NCI-H345 treated with DMSO at 0.1 percent for 48 hours (cell line): ENCODE measurements at regions not wholly inside any gene's neighbourhood (a gene's known extent, or its start where the extent isn't known, plus 50 kb on each side); places are given as distances from the start of the nearest gene placed in this dataset.

ENCODE experiments used
- DNase-seq: peaks from one replicate; lab custom pipeline; 2025; ENCODE audit not compliant: unreplicated experiment; lab: John Stamatoyannopoulos, UW

DNA sequence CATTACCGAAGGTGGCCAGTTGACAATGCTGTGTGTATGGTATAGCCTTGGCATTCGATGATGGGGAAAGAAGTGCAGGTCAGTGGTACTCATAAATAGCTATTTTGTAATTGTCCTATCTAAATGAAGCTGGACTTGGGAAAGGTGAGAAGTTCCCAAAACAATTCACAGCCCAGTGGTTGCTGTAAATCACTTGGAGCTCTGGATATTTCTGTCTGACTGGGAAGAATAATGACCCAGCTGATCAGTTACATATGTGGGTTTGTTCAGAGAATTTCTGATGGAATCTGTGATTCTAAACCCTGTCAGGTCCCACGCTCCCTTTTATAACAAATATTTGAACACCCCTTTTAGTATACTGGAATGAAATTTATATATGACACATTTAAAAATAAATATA lies 133.9 kb upstream of the PFN2 start:
- no peak for DNase-seq

DNA sequence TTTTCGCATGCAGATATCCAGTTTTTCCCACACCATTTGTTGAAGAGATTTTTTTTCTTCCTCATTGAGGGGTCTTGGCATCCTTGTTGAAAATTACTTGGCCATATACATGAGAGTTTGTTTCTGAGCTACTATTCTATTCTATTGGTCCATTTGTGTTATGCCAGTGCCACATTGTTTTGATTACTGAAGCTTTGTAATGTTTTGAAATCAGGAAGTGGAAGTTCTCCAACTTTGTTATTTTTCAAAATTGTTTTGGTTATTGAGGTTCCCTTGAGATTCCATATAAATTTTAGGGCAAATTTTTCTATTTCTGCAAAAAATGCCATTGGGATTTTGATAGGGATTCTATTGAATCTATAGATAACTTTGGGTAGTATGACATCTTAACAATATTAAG lies 130.3 kb upstream of the PFN2 start:
- no peak for DNase-seq

- DNase-seq, result no peak
Observed at GRCh38 chr3:150098621-150099020, 127.9 kb upstream of the PFN2 start.

DNA sequence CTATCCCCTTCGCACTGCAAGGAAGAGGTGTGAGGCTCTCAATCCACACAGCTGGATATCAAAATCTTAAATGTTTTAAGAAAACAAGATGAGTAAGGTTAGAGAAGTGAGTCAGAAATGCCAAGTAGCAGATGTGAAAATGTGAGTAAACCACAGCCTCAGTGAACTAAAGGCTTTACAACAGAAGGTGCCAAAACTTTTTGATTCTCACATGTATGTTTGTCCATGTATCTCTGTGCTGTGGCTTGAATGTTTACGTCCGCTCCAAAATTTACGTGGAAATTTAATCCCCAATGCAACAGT lies 126.8 kb upstream of the PFN2 start:
- DNase-seq, result no peak

DNA sequence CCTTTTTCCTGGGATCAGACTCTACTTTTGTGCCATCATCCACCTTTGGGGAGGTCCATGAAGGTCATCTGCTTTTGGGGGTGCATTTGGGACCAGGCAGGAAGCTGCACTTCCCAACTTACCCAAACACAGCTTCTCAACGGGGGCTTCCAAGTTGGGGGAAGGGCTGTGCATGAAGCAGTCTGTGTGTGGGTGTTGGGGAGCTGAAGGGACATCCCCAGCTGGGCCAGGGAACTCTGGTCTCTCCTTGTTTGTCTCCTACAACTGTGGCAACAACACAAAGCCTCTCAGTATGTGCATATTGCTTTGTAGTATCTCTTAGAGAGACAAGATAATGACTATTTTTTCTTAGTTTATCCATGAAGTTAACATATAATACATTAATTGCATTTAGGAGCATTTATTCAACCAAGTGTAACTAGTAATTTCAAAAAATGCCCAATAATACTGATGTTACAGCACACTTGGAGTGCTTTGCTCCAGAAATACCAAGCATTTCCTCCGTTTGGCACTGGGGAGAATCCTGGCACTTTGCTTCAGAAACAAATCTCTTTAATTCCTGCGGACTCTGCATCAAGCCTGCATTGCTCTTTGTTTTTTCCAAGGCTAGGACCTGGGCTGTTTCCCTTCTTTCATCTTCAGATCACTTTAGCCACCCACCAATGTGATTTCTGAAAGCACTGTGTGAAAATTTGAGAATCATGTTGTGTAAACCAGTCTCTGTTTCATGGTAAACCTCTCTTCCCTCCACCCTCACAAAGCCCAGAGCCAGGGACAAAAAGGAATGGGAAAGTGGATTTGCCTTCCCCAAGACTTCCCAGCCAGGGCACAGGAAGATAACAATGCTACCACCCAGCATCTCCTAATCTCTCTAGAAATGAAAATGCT lies 126.2 kb upstream of the PFN2 start:
- DNase-seq, result no peak

- DNase-seq, result no peak
Observed at GRCh38 chr3:150094150-150094933, 123.6 kb upstream of the PFN2 start.

GRCh38 chr3:150091626-150092025 lies 120.9 kb upstream of the PFN2 start:
- DNase-seq, result no peak

- no peak for DNase-seq
Observed at GRCh38 chr3:150090877-150091276, 120.2 kb upstream of the PFN2 start.

DNA sequence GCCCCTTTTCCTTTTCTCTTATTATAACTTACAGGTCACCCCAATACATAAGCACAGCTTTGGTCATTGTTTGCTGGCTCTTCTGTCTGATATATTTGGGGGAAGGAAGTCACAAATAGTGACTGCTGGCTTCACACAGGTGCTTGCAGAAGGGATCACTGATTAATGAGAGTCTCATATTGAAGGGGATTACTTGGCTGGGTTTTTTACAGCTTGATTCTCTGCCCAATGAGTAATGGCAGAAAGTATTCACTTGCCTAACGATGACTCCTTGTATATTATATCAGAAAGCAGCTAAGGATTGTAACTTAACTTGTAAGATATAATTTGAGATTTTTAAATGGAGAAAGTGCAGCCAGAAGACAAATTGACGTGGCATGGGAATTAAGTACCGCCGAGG lies 119.3 kb upstream of the PFN2 start:
- no peak for DNase-seq

- DNase-seq, result no peak
Observed at GRCh38 chr3:150084128-150084527, 113.4 kb upstream of the PFN2 start.

DNA sequence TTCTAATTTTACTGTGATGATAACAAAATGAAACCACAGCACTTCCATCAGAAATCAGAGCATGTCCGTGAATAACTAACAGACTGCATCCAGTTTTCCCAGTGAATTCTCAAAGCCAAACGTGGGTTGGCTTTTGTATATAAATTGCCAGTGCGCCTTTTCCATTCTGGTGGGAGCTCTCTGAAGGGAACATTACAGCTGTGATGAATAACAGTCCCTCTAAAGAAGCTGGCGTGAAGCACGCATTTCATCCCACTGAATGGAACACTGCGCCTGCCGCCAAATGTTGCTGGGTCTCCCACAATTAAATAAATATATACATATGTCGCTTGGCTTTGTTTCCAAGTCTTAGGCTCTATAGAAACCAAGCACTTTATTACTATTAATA lies 113.0 kb upstream of the PFN2 start:
- DNase-seq, result no peak

GRCh38 chr3:150082898-150083654 lies 112.4 kb upstream of the PFN2 start:
- DNase-seq, result no peak

GRCh38 chr3:150081084-150081483 lies 110.4 kb upstream of the PFN2 start:
- no peak for DNase-seq

- DNase-seq, result no peak
Observed at GRCh38 chr3:150080058-150080730, 109.5 kb upstream of the PFN2 start.

DNA sequence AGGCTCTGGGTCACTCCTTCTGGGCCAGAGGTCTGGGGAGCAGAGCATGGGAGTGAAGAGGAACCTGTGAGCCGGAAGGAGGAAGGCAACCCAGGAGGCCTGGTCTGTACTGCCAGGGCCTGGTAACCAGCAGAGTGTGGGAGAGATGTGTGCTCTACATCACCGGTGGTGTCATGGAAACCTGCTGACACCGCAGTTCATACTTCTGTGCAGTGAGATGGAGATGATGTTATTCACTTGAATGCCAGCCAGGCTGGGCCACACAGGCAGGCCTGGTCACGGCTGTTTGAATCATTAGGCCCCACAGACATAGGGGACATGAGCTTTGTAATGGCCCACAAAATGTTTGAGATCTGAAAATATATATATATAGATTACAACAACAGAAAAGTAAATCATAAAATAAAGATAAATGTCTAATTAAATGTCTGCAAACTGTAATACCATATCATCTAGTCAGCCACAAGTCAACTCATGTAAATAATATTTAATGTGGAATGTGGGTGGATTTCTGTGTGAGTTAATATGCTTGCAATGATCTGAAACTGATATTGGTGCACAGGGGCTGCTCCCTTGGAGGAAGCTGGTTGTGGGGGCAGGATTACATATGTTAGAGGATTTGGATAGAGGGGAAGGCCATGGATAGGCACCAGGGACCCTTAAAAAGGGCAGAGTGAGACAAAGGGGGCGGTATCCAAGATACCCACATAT lies 108.5 kb upstream of the PFN2 start:
- no peak for DNase-seq

GRCh38 chr3:150077581-150078247 lies 107.0 kb upstream of the PFN2 start:
- no peak for DNase-seq

DNA sequence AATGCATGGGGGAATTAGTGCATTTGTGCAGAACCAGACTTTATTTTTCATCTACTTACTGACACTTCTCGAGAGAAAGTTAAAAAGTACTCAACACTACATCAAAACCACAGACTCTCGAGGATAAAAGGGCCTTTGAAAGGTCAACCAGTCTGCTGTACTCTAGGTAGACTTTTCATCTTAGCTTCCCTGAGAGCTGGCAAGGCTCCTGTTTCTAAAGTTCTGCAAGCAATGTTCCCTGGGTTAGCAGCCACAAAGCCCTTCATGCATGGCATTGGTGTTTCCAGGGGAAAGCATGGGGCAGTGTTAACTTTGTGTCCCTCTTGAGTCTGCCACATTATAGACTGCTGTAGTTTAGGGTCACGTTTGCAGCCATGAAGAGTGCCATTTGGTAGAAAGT lies 106.4 kb upstream of the PFN2 start:
- DNase-seq, result no peak

DNA sequence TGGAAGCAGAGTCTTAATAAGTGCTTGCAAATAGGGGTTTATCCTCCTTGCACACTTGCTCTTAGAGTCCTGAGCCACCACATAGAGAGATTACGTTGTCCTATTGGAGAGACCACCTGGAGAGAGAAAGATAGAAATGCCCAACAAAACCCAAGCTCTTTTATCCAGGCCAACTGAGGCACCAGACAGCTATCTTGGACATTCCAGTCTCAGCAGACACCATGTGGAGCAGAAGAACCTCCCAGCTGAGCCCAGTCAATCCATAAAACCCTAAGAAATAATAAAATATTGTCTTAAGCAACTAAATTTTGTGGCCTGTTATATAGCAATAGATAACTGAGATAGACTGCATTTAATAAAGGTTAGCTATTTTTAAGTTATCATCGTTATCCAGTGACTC lies 105.7 kb upstream of the PFN2 start:
- DNase-seq, result no peak

- DNase-seq, result no peak
Observed at GRCh38 chr3:150075417-150075865, 104.7 kb upstream of the PFN2 start.
